Gastroesophageal sphincter (tissue), 3 donors: ENCODE measurements at regions not wholly inside any gene's neighbourhood (a gene's known extent, or its start where the extent isn't known, plus 50 kb on each side); places are given as distances from the start of the nearest gene placed in this dataset.
"Not testable (repeated sequence)": the region's sequence is repeated elsewhere in the genome, so short reads cannot be mapped to it uniquely, and the experiment has no call there.

Experiments used
- POLR2A ChIP-seq, 2 donors: fragments of 450-650 bp; IDR thresholded peaks; one replicate each; pipeline ENCODE4 v1.6.1; 2017; ENCODE audit warnings: antibody characterized with exemption in 2 of 2, mild to moderate bottlenecking in 2 of 2, moderate library complexity in 1 of 2
- TF ChIP-seq, protein P1 (sequence below), 4 experiments: fragments of 200-600 bp in 2 of 4; fragments of 450-650 bp in 2 of 4; sonication (generic) in 1 of 4; IDR thresholded peaks; one replicate each; pipeline ENCODE4 v1.5.1; 2017 to 2019; ENCODE audit warnings: antibody characterized with exemption in 4 of 4, mild to moderate bottlenecking in 2 of 4, moderate library complexity in 2 of 4

DNA sequence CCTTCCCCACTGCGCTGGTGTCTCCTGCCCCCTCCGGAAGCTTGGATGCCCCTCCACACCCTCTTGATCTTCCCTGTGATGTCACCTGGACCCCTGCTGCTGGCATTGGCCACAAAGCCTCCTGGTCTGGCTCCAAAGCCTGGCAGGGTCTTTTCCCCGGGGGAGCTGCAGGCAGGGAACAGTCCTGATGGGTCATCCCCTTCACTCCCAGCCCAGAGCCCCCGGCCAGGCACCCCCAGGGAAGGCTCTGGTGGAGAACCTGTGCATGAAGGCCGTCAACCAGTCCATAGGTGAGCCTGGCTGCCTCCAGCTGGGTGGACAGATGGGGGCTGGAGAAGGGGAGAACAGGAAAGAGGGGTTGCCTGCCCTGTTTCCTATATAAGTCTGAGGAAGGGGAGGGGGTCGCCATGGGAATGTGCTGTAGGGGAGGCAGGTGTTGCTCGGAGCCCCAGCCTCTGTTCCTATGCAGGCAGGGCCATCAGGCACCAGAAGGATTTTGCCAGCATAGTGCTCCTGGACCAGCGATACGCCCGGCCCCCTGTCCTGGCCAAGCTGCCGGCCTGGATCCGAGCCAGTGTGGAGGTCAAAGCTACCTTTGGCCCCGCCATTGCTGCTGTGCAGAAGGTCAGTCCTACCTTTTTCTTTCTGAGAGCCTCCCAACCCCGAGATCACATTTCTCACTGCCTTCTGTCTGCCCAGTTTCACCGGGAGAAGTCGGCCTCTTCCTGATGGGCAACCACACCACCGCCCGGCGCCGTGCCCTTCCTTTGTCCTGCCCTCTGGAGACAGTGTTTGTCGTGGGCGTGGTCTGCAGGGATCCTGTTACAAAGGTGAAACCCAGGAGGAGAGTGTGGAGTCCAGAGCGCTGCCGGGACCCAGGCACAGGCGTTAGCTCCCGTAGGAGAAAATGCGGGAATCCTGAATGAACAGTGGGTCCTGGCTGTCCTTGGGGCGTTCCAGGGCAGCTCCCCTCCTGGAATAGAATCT, 104.5 kb upstream of the PZP start:
- TF ChIP-seq, protein P1, sequence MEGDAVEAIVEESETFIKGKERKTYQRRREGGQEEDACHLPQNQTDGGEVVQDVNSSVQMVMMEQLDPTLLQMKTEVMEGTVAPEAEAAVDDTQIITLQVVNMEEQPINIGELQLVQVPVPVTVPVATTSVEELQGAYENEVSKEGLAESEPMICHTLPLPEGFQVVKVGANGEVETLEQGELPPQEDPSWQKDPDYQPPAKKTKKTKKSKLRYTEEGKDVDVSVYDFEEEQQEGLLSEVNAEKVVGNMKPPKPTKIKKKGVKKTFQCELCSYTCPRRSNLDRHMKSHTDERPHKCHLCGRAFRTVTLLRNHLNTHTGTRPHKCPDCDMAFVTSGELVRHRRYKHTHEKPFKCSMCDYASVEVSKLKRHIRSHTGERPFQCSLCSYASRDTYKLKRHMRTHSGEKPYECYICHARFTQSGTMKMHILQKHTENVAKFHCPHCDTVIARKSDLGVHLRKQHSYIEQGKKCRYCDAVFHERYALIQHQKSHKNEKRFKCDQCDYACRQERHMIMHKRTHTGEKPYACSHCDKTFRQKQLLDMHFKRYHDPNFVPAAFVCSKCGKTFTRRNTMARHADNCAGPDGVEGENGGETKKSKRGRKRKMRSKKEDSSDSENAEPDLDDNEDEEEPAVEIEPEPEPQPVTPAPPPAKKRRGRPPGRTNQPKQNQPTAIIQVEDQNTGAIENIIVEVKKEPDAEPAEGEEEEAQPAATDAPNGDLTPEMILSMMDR (IDR thresholded peaks at IDR 0.05), result not testable (repeated sequence)
- TF ChIP-seq POLR2A (IDR thresholded peaks at IDR 0.05), result not testable (repeated sequence)
